GM19351 (cell line): ENCODE measurements at regions not wholly inside any gene's neighbourhood (a gene's known extent, or its start where the extent isn't known, plus 50 kb on each side); places are given as distances from the start of the nearest gene placed in this dataset.

ENCODE experiments used
- ATAC-seq: cut with Tn5 transposase; IDR thresholded peaks from one replicate; pipeline ENCODE4 v1.9.1; 2021; ENCODE audit warnings: mild to moderate bottlenecking, moderate library complexity; ENCODE audit not compliant: unreplicated experiment

- ATAC-seq, result no peak
These were observed 63.5 kb downstream of the PCDH18 start for GRCh38 chr4:137468836-137469235.

GRCh38 chr4:137467537-137467936 lies 64.8 kb downstream of the PCDH18 start:
- no peak for ATAC-seq

GRCh38 chr4:137463377-137464003 lies 68.8 kb downstream of the PCDH18 start:
- ATAC-seq, result no peak

GRCh38 chr4:137455647-137456321 lies 76.5 kb downstream of the PCDH18 start:
- no peak for ATAC-seq

- no peak for ATAC-seq
These were observed 77.5 kb downstream of the PCDH18 start for GRCh38 chr4:137454767-137455166.

- no peak for ATAC-seq
These were observed 79.5 kb downstream of the PCDH18 start for GRCh38 chr4:137452799-137453198.

GRCh38 chr4:137451172-137451825 lies 81.0 kb downstream of the PCDH18 start:
- no peak for ATAC-seq

GRCh38 chr4:137448402-137448801 lies 83.9 kb downstream of the PCDH18 start:
- no peak for ATAC-seq

- ATAC-seq, result no peak
These were observed 86.2 kb downstream of the PCDH18 start for GRCh38 chr4:137446071-137446470.

GRCh38 chr4:137443031-137443800 lies 89.1 kb downstream of the PCDH18 start:
- no peak for ATAC-seq

- ATAC-seq, result no peak
These were observed 99.6 kb downstream of the PCDH18 start for GRCh38 chr4:137432446-137433311.

GRCh38 chr4:137430171-137430570 lies 102.1 kb downstream of the PCDH18 start:
- no peak for ATAC-seq

- no peak for ATAC-seq
These were observed 104.9 kb downstream of the PCDH18 start for GRCh38 chr4:137427411-137427810.

GRCh38 chr4:137425281-137425680 lies 107.0 kb downstream of the PCDH18 start:
- ATAC-seq, result no peak

GRCh38 chr4:137422666-137423065 lies 109.6 kb downstream of the PCDH18 start:
- ATAC-seq, result no peak

- no peak for ATAC-seq
These were observed 110.5 kb downstream of the PCDH18 start for GRCh38 chr4:137421796-137422195.

GRCh38 chr4:137420901-137421396 lies 111.3 kb downstream of the PCDH18 start:
- no peak for ATAC-seq

- ATAC-seq, result no peak
These were observed 114.6 kb downstream of the PCDH18 start for GRCh38 chr4:137417676-137418075.

GRCh38 chr4:137414802-137415201 lies 117.5 kb downstream of the PCDH18 start:
- no peak for ATAC-seq

- no peak for ATAC-seq
These were observed 123.6 kb downstream of the PCDH18 start for GRCh38 chr4:137408527-137409177.
